Glutamatergic neuron (in vitro differentiated cells): ENCODE measurements at regions not wholly inside any gene's neighbourhood (a gene's known extent, or its start where the extent isn't known, plus 50 kb on each side); places are given as distances from the start of the nearest gene placed in this dataset.

Source experiments
- DNase-seq: peaks from one replicate; pipeline ENCODE4 v3.0.0; 2022
- H3K27ac Mint-ChIP-seq: one replicate; pipeline ENCODE4 v1.8.0; 2020; ENCODE audit warnings: mild to moderate bottlenecking, mixed read lengths, inconsistent platforms; ENCODE audit not compliant: unreplicated experiment
- H3K27me3 Mint-ChIP-seq: one replicate; pipeline ENCODE4 v1.8.0; 2020; ENCODE audit warnings: mild to moderate bottlenecking, moderate library complexity, mixed read lengths, inconsistent platforms; ENCODE audit not compliant: unreplicated experiment
- H3K36me3 Mint-ChIP-seq: one replicate; pipeline ENCODE4 v1.8.0; 2020; ENCODE audit warnings: mild to moderate bottlenecking, mixed read lengths, inconsistent platforms; ENCODE audit not compliant: unreplicated experiment
- H3K4me1 Mint-ChIP-seq: one replicate; pipeline ENCODE4 v1.8.0; 2020; ENCODE audit warnings: mild to moderate bottlenecking, low read depth, mixed read lengths, inconsistent platforms; ENCODE audit not compliant: unreplicated experiment
- H3K4me3 Mint-ChIP-seq: one replicate; pipeline ENCODE4 v1.8.0; 2020; ENCODE audit warnings: mild to moderate bottlenecking, mixed read lengths, inconsistent platforms; ENCODE audit not compliant: unreplicated experiment
- H3K9me3 Mint-ChIP-seq: one replicate; pipeline ENCODE4 v1.8.0; 2020; ENCODE audit warnings: mild to moderate bottlenecking, moderate library complexity, mixed read lengths, inconsistent platforms; ENCODE audit not compliant: unreplicated experiment
- CTCF ChIP-seq: fragments of 200-600 bp; sonication (generic); IDR thresholded peaks from one replicate; pipeline ENCODE4 v1.5.0; 2021; ENCODE audit not compliant: partially characterized antibody, unreplicated experiment

- Mint-ChIP-seq H3K9me3 (peaks cover 2% of the 10 kb centered on the region), H3K4me3 (no peak overlapping the region), H3K4me1 (no peaks in the 10 kb centered on the region), H3K27me3 (peaks cover 3% of the 10 kb centered on the region), H3K27ac (no peak overlapping the region), H3K36me3 (no peaks in the 10 kb centered on the region)
- no peak for TF ChIP-seq CTCF
- DNase-seq, result no peak
Measured at GRCh38 chr12:126773491-126773890, 1493.5 kb upstream of the TMEM132C start.

GRCh38 chr12:126776026-126776655, 1490.8 kb upstream of the TMEM132C start:
- Mint-ChIP-seq H3K4me3 (no peak overlapping the region), H3K9me3 (peaks cover 6% of the 10 kb centered on the region)
- DNase-seq, result no peak

GRCh38 chr12:126780343-126780742, 1486.6 kb upstream of the TMEM132C start:
- no peak overlapping the region for H3K27ac Mint-ChIP-seq
- DNase-seq, result no peak
- TF ChIP-seq CTCF, result no peak
- no peaks in the 10 kb centered on the region for H3K36me3 Mint-ChIP-seq
- H3K9me3 Mint-ChIP-seq, result peaks cover 4% of the 10 kb centered on the region
- no peaks in the 10 kb centered on the region for H3K27me3 Mint-ChIP-seq
- H3K4me1 Mint-ChIP-seq, result no peaks in the 10 kb centered on the region
- H3K4me3 Mint-ChIP-seq, result no peak overlapping the region

More at GRCh38 chr12:126776026-126776655, 1490.8 kb upstream of the TMEM132C start:
- TF ChIP-seq CTCF, result no peak
- Mint-ChIP-seq H3K36me3 (no peaks in the 10 kb centered on the region), H3K27ac (no peak overlapping the region), H3K27me3 (peaks cover 1% of the 10 kb centered on the region), H3K4me1 (no peaks in the 10 kb centered on the region)

- Mint-ChIP-seq H3K27ac (no peak overlapping the region), H3K4me3 (no peak overlapping the region), H3K36me3 (peaks cover 4% of the 10 kb centered on the region), H3K4me1 (no peaks in the 10 kb centered on the region), H3K27me3 (peaks cover 3% of the 10 kb centered on the region), H3K9me3 (peaks cover 4% of the 10 kb centered on the region)
- no peak for TF ChIP-seq CTCF
- no peak for DNase-seq
Measured at GRCh38 chr12:126781593-126781992, 1485.4 kb upstream of the TMEM132C start.

- Mint-ChIP-seq H3K9me3 (peaks cover 4% of the 10 kb centered on the region), H3K27me3 (peaks cover 3% of the 10 kb centered on the region), H3K36me3 (peaks cover 4% of the 10 kb centered on the region), H3K4me1 (no peaks in the 10 kb centered on the region), H3K27ac (no peak overlapping the region), H3K4me3 (no peak overlapping the region)
- TF ChIP-seq CTCF, result no peak
- no peak for DNase-seq
Measured at GRCh38 chr12:126782083-126782482, 1484.9 kb upstream of the TMEM132C start.
